Central memory CD8-positive, alpha-beta T cell (primary cell): ENCODE measurements at regions not wholly inside any gene's neighbourhood (a gene's known extent, or its start where the extent isn't known, plus 50 kb on each side); places are given as distances from the start of the nearest gene placed in this dataset.
"Not testable (repeated sequence)": the region's sequence is repeated elsewhere in the genome, so short reads cannot be mapped to it uniquely, and the experiment has no call there.

Source experiments
- ATAC-seq: fragments of 150-1000 bp; cut with Tn5 transposase; replicated peaks from 2 replicates; pipeline ENCODE4 v1.10.0; 2022; ENCODE audit warnings: mild to moderate bottlenecking, moderate FRiP score, moderate number of reproducible peaks; ENCODE audit not compliant: poor library complexity, severe bottlenecking; ENCODE audit errors: extremely low read depth
- DNase-seq, 2 donors: peaks; one replicate each; pipeline ENCODE4 v3.0.0; 2021; ENCODE audit warnings: low spot score in 2 of 2
- H3K27ac Mint-ChIP-seq: one replicate; pipeline ENCODE4 v1.8.0; 2022; ENCODE audit warnings: low read depth, mild to moderate bottlenecking, moderate library complexity, mixed read lengths
- H3K27me3 Mint-ChIP-seq: one replicate; pipeline ENCODE4 v1.8.0; 2022; ENCODE audit warnings: mixed read lengths
- H3K36me3 Mint-ChIP-seq: one replicate; pipeline ENCODE4 v1.8.0; 2022; ENCODE audit warnings: mild to moderate bottlenecking, moderate library complexity, mixed read lengths; ENCODE audit not compliant: insufficient read depth
- H3K4me1 Mint-ChIP-seq: one replicate; pipeline ENCODE4 v1.8.0; 2022; ENCODE audit warnings: mixed read lengths
- H3K4me3 Mint-ChIP-seq: one replicate; pipeline ENCODE4 v1.8.0; 2022; ENCODE audit warnings: mild to moderate bottlenecking, moderate library complexity, mixed read lengths
- H3K9me3 Mint-ChIP-seq: one replicate; pipeline ENCODE4 v1.8.0; 2022; ENCODE audit warnings: mixed read lengths

- ATAC-seq: no peak
- Mint-ChIP-seq H3K36me3 (no peaks in the 10 kb centered on the region), H3K4me1 (peaks cover 62% of the 10 kb centered on the region), H3K9me3 (peaks cover 10% of the 10 kb centered on the region), H3K27me3 (no peaks in the 10 kb centered on the region), H3K27ac (no peak overlapping the region), H3K4me3 (no peak overlapping the region)
- no peak for DNase-seq
Measured at GRCh38 chr2:230593765-230594164, 118.9 kb upstream of the CAB39 start.

GRCh38 chr2:230594286-230594840 is 118.3 kb upstream of the CAB39 start:
- no peak overlapping the region for H3K4me3 Mint-ChIP-seq
- H3K27me3 Mint-ChIP-seq: no peaks in the 10 kb centered on the region
- H3K9me3 Mint-ChIP-seq: peaks cover 9% of the 10 kb centered on the region
- peaks cover 61% of the 10 kb centered on the region for H3K4me1 Mint-ChIP-seq
- ATAC-seq: no peak
- H3K27ac Mint-ChIP-seq: no peak overlapping the region
- no peaks in the 10 kb centered on the region for H3K36me3 Mint-ChIP-seq
- DNase-seq: no peak

GRCh38 chr2:230599853-230600252 is 112.8 kb upstream of the CAB39 start:
- Mint-ChIP-seq H3K9me3 (peaks cover 5% of the 10 kb centered on the region), H3K27me3 (no peaks in the 10 kb centered on the region), H3K36me3 (peaks cover 5% of the 10 kb centered on the region), H3K4me1 (peaks cover 66% of the 10 kb centered on the region), H3K4me3 (peak overlapping the region; percentile 33), H3K27ac (no peak overlapping the region)
- DNase-seq: no peak
- no peak for ATAC-seq

- Mint-ChIP-seq H3K27me3 (no peaks in the 10 kb centered on the region), H3K4me3 (peak overlapping the region; percentile 33), H3K27ac (peak overlapping the region; percentile 51), H3K4me1 (peaks cover 69% of the 10 kb centered on the region), H3K9me3 (peaks cover 8% of the 10 kb centered on the region), H3K36me3 (peaks cover 5% of the 10 kb centered on the region)
- DNase-seq: no peak
- no peak for ATAC-seq
Measured at GRCh38 chr2:230600285-230600684, 112.4 kb upstream of the CAB39 start.

- Mint-ChIP-seq H3K4me1 (peaks cover 72% of the 10 kb centered on the region), H3K36me3 (peaks cover 5% of the 10 kb centered on the region), H3K4me3 (peak overlapping the region; percentile 33), H3K27me3 (no peaks in the 10 kb centered on the region), H3K27ac (peak overlapping the region; percentile 51), H3K9me3 (peaks cover 8% of the 10 kb centered on the region)
- DNase-seq (no peak), ATAC-seq (no peak)
Measured at GRCh38 chr2:230600881-230601280, 111.8 kb upstream of the CAB39 start.

GRCh38 chr2:230601510-230601909 is 111.1 kb upstream of the CAB39 start:
- ATAC-seq (no peak), DNase-seq (no peak)
- Mint-ChIP-seq H3K4me1 (peaks cover 77% of the 10 kb centered on the region), H3K27ac (peak overlapping the region; percentile 51), H3K4me3 (peak overlapping the region; percentile 33), H3K36me3 (peaks cover 6% of the 10 kb centered on the region), H3K27me3 (no peaks in the 10 kb centered on the region), H3K9me3 (peaks cover 8% of the 10 kb centered on the region)

GRCh38 chr2:230602562-230603230 is 109.9 kb upstream of the CAB39 start:
- ATAC-seq (peak; percentile 88), DNase-seq (peak in 1 of 2 donors; percentile 37)
- Mint-ChIP-seq H3K36me3 (peaks cover 6% of the 10 kb centered on the region), H3K4me3 (peak overlapping the region; percentile 70), H3K9me3 (peaks cover 8% of the 10 kb centered on the region), H3K4me1 (peaks cover 71% of the 10 kb centered on the region), H3K27ac (peak overlapping the region; percentile 90), H3K27me3 (no peaks in the 10 kb centered on the region)

GRCh38 chr2:230603317-230603716 is 109.3 kb upstream of the CAB39 start:
- not testable (repeated sequence) for H3K36me3 Mint-ChIP-seq, ATAC-seq, H3K9me3 Mint-ChIP-seq, H3K27me3 Mint-ChIP-seq, DNase-seq
- Mint-ChIP-seq H3K4me1 (peaks cover 65% of the 10 kb centered on the region), H3K27ac (peak overlapping the region; percentile 90), H3K4me3 (peak overlapping the region; percentile 70)

- not testable (repeated sequence) for H3K27ac Mint-ChIP-seq
Measured at GRCh38 chr2:230604158-230604557, 108.5 kb upstream of the CAB39 start.

GRCh38 chr2:230614040-230614439 is 98.6 kb upstream of the CAB39 start:
- Mint-ChIP-seq H3K9me3 (no peaks in the 10 kb centered on the region), H3K36me3 (no peaks in the 10 kb centered on the region), H3K27me3 (no peaks in the 10 kb centered on the region), H3K4me1 (peaks cover 12% of the 10 kb centered on the region), H3K27ac (no peak overlapping the region), H3K4me3 (no peak overlapping the region)
- ATAC-seq (no peak), DNase-seq (no peak)

More at GRCh38 chr2:230604158-230604557, 108.5 kb upstream of the CAB39 start:
- DNase-seq, ATAC-seq, H3K9me3 Mint-ChIP-seq, H3K27me3 Mint-ChIP-seq, H3K36me3 Mint-ChIP-seq: not testable (repeated sequence)
- Mint-ChIP-seq H3K4me1 (peaks cover 59% of the 10 kb centered on the region), H3K4me3 (peak overlapping the region; percentile 70)

- Mint-ChIP-seq H3K4me1 (peaks cover 12% of the 10 kb centered on the region), H3K27me3 (no peaks in the 10 kb centered on the region), H3K9me3 (no peaks in the 10 kb centered on the region), H3K27ac (no peak overlapping the region), H3K36me3 (no peaks in the 10 kb centered on the region), H3K4me3 (no peak overlapping the region)
- DNase-seq (no peak), ATAC-seq (no peak)
Measured at GRCh38 chr2:230614913-230615332, 97.7 kb upstream of the CAB39 start.

GRCh38 chr2:230617256-230617706 is 95.4 kb upstream of the CAB39 start:
- not testable (repeated sequence) for DNase-seq, H3K4me3 Mint-ChIP-seq, ATAC-seq, H3K9me3 Mint-ChIP-seq, H3K36me3 Mint-ChIP-seq, H3K4me1 Mint-ChIP-seq, H3K27ac Mint-ChIP-seq, H3K27me3 Mint-ChIP-seq

GRCh38 chr2:230619491-230619890 is 93.2 kb upstream of the CAB39 start:
- H3K4me1 Mint-ChIP-seq: no peaks in the 10 kb centered on the region
- H3K36me3 Mint-ChIP-seq: no peaks in the 10 kb centered on the region
- no peak overlapping the region for H3K27ac Mint-ChIP-seq
- ATAC-seq: no peak
- DNase-seq: no peak
- H3K9me3 Mint-ChIP-seq: no peaks in the 10 kb centered on the region
- H3K4me3 Mint-ChIP-seq: no peak overlapping the region
- no peaks in the 10 kb centered on the region for H3K27me3 Mint-ChIP-seq
